SK-N-MC (cell line): ENCODE measurements at regions not wholly inside any gene's neighbourhood (a gene's known extent, or its start where the extent isn't known, plus 50 kb on each side); places are given as distances from the start of the nearest gene placed in this dataset.

Experiments
- DNase-seq: peaks from one replicate; pipeline ENCODE4 v3.0.0-alpha.2; 2011; ENCODE audit warnings: low read depth, low spot score
- H3K27ac ChIP-seq: fragments of 200-600 bp; sonication (generic); 2 replicates; pipeline ENCODE4 v1.5.1; 2016; ENCODE audit warnings: mixed run types
- H3K36me3 ChIP-seq: fragments of 200-600 bp; sonication (generic); 2 replicates; pipeline ENCODE4 v1.6.1; 2017; ENCODE audit warnings: antibody characterized with exemption, low read length, mixed read lengths; ENCODE audit not compliant: insufficient read depth
- H3K4me3 ChIP-seq: fragments of 200-600 bp; sonication (generic); 2 replicates; pipeline ENCODE4 v1.5.1; 2016
- H3K9ac ChIP-seq: fragments of 200-600 bp; sonication (generic); 2 replicates; pipeline ENCODE4 v1.8.0; 2017; ENCODE audit warnings: mixed run types, mixed read lengths; ENCODE audit not compliant: insufficient read length
- H3K9me3 ChIP-seq: fragments of 200-600 bp; sonication (generic); 2 replicates; pipeline ENCODE4 v1.6.1; 2017; ENCODE audit warnings: low read depth, mild to moderate bottlenecking, antibody characterized with exemption, low read length, moderate library complexity, mixed read lengths
- EZH2 ChIP-seq: fragments of 200-600 bp; sonication (generic); IDR thresholded peaks from one replicate; pipeline ENCODE4 v1.6.1; 2017; ENCODE audit warnings: antibody characterized with exemption
- FOXP2 ChIP-seq: optimal IDR thresholded peaks from 2 replicates; pipeline ENCODE3; 2011; ENCODE audit warnings: mild to moderate bottlenecking, moderate library complexity; ENCODE audit not compliant: insufficient read depth; ENCODE audit errors: extremely low read length, control extremely low read depth
- POLR2AphosphoS5 ChIP-seq: IDR thresholded peaks from 2 replicates; pipeline ENCODE4 v1.6.1; 2012; ENCODE audit warnings: mild to moderate bottlenecking, low read depth, low read length, borderline replicate concordance

DNA sequence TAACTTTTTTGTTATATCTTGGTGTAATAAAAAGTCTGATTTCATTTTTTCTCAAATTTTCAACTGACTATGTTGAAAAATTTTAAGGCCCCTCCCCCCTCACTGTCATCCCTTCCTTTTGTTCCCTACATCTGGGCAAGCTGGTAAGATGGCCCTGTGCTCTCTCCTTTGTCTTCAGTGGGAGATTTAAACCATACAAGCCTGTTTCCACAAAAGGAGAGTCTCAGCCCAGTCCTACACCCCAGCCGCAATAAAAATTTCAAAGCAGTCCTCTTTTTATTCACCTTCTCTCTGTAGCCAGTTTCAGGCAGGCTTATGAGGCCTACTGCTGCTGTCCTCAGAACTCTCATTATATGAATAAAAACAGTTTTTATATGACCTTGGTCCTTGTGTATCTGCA is 630.5 kb downstream of the CBLN2 start:
- no peak overlapping the region for H3K9ac ChIP-seq
- no peak for DNase-seq
- no peak overlapping the region for H3K4me3 ChIP-seq
- no peaks in the 10 kb centered on the region for H3K36me3 ChIP-seq
- TF ChIP-seq EZH2 (no peak), POLR2AphosphoS5 (no peak), FOXP2 (no peak)
- H3K27ac ChIP-seq = no peak overlapping the region
- H3K9me3 ChIP-seq = no peaks in the 10 kb centered on the region

DNA sequence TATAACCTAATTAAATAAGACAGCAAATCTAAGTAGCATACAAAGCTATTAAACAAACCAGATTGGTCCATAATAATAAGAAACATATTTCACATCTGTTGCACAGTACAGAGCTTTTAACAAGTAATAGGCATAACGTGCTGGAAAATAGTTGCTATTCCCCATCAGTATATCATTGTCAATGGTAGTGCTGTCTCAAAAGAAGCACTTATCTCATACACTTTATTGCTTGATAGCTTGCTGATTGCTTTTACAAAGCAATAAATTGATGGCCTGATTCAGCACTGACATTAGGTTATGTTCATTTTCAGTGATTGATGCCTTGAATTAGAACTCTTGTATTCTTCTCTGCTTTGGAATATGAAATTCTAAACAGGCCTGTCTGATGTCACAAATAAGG is 641.7 kb downstream of the CBLN2 start:
- Histone ChIP-seq H3K27ac (no peak overlapping the region), H3K4me3 (no peak overlapping the region), H3K9ac (no peak overlapping the region), H3K9me3 (no peaks in the 10 kb centered on the region), H3K36me3 (no peaks in the 10 kb centered on the region)
- no peak for DNase-seq
- TF ChIP-seq EZH2 = no peak
- no peak for TF ChIP-seq POLR2AphosphoS5
- TF ChIP-seq FOXP2 = no peak

DNA sequence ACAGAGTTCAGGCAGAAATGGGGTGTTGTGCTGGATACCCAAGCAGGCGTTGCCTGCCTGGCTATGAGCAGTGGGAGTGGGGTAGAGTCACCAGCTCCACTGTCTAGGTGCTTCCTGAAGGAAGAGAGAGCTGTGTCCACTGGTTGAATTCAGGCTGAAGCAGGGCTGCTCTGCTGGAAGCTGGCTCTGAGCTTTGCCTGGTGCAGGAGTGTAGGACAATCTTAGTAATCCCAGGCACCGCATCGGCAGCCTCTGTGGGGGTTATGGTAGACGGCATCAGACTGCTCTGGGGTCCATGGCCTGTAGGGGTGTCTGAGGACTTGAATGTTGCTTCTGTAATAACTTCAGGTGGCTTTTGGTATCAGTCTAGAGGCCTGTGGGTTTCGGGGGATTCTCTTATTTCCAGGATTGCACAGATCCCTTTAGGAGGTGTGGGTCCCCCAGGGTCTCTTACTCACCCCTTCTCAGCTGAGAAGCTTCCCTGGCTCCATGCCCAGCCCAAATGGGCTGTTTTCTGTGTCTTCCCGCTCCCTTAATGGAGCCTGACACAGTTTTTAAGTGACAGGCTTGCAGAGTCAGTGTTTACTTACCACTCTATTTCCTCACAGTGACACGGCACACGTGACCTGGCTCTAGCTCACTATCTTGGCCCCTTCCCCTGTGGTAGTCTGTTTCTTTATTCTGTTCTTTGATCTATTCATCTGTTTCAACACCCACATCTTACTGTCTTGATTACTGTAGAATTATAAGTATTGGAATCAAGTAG is 644.3 kb downstream of the CBLN2 start:
- no peak for DNase-seq
- Histone ChIP-seq H3K9me3 (no peaks in the 10 kb centered on the region), H3K27ac (no peak overlapping the region), H3K9ac (no peak overlapping the region), H3K4me3 (no peak overlapping the region), H3K36me3 (no peaks in the 10 kb centered on the region)
- TF ChIP-seq FOXP2 (no peak), EZH2 (no peak), POLR2AphosphoS5 (no peak)

DNA sequence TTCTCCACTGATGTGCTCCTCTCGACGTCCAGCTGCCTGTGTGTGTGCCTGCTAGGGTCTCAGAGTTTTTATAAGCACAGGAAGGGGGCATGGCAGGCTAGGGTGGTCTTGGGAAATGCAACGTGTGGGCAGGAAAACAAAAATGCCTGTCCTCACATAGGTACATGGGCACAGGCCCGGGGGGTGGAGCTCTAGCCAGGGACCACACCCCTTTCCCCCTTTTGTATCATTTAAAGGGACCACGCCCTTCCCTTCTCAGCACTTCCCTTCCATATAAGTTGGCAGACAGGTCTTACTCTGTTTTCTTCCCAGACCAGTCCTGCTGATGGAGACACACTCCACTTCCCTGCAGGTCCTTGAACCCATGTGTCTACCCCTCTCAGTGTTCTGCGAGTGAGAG is 645.0 kb downstream of the CBLN2 start:
- Histone ChIP-seq H3K9ac (no peak overlapping the region), H3K9me3 (no peaks in the 10 kb centered on the region), H3K27ac (no peak overlapping the region), H3K36me3 (no peaks in the 10 kb centered on the region), H3K4me3 (no peak overlapping the region)
- TF ChIP-seq FOXP2 (no peak), POLR2AphosphoS5 (no peak), EZH2 (no peak)
- DNase-seq = no peak

DNA sequence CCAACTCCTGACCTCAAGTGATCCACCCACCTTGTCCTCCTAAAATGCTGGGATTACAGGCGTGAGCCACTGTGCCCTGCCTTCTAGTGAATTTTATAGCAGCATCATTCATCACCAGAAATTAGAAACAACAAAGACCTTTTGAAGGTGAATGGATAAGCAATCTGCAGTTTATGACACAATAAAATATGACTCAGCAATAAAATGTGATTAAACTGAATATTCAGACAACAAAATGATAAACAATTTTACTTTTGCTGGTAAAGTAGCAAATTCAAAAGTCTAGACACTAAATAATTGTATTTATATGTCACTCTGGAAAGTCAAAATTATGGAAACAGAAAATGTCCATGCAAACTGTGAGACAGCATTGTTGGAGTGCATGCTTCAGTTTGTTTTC is 656.6 kb downstream of the CBLN2 start:
- no peak overlapping the region for H3K4me3 ChIP-seq
- H3K9ac ChIP-seq = no peak overlapping the region
- TF ChIP-seq EZH2 = no peak
- TF ChIP-seq POLR2AphosphoS5 = no peak
- no peak for TF ChIP-seq FOXP2
- no peaks in the 10 kb centered on the region for H3K36me3 ChIP-seq
- H3K27ac ChIP-seq = no peak overlapping the region
- no peaks in the 10 kb centered on the region for H3K9me3 ChIP-seq
- no peak for DNase-seq

DNA sequence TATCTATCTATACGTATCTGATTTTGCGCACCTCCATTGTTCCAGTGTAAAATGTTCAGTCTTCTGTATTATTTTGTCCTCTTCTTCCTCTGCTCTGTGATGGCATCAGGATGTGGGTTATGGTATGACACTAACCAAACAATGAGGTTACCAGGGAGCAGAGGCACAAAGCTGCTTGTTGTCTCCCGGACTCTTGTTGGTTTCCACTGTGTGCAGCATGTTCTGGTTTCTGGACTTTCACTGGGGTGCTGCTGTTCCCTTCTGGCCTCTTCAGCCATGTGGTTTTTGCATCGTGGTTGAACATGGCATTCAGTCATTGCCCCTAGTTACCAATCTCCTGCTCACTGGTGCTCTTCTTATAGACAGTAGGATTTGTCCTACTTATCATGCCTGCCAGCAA is 665.9 kb downstream of the CBLN2 start:
- no peak for DNase-seq
- no peaks in the 10 kb centered on the region for H3K9me3 ChIP-seq
- H3K27ac ChIP-seq = no peak overlapping the region
- H3K36me3 ChIP-seq = no peaks in the 10 kb centered on the region
- TF ChIP-seq EZH2 (no peak), POLR2AphosphoS5 (no peak), FOXP2 (no peak)
- no peak overlapping the region for H3K9ac ChIP-seq
- H3K4me3 ChIP-seq = no peak overlapping the region

DNA sequence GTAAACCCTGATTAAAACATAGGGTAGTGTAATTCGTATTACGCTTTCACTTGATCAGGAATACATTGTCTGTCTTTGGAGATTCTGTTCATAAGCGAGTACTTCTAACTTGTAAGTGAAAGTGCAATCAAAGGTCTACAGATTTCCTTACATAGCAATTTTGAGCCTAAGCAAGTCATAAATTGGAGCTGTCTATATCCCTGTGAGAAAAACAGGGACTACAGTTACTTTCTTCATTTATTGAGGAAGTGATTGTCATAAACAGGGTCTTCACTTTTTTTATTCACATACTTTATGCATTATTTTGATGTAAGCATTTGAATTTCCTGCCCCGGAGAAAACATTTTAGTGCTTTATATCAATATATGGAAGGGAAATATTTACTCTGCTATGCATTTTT is 670.4 kb downstream of the CBLN2 start:
- H3K36me3 ChIP-seq = no peaks in the 10 kb centered on the region
- no peak overlapping the region for H3K9ac ChIP-seq
- no peak overlapping the region for H3K4me3 ChIP-seq
- H3K27ac ChIP-seq = no peak overlapping the region
- TF ChIP-seq EZH2 = no peak
- TF ChIP-seq POLR2AphosphoS5 = no peak
- TF ChIP-seq FOXP2 = no peak
- H3K9me3 ChIP-seq = no peaks in the 10 kb centered on the region
- no peak for DNase-seq

DNA sequence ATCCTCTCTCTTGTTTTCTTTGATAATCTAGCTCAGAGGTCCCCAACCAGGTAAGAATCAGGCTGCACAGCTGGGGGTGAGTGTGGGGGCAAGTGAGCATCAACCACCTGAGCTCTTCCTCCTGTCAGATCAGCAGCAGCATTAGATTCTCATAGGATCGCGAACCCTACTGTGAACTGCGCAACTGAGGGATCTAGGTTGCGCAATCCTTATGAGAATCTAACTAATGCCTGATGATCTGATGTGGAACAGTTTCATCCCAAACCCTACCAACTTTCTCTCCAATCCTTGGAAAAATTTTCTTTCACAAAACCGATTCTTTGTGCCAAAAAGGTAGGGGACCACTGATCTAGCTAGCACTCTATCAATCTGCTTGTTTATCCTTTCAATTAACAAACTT is 678.3 kb downstream of the CBLN2 start:
- no peaks in the 10 kb centered on the region for H3K9me3 ChIP-seq
- no peak overlapping the region for H3K4me3 ChIP-seq
- H3K27ac ChIP-seq = no peak overlapping the region
- H3K36me3 ChIP-seq = no peaks in the 10 kb centered on the region
- no peak for TF ChIP-seq POLR2AphosphoS5
- TF ChIP-seq EZH2 = no peak
- no peak for TF ChIP-seq FOXP2
- DNase-seq = no peak
- no peak overlapping the region for H3K9ac ChIP-seq

DNA sequence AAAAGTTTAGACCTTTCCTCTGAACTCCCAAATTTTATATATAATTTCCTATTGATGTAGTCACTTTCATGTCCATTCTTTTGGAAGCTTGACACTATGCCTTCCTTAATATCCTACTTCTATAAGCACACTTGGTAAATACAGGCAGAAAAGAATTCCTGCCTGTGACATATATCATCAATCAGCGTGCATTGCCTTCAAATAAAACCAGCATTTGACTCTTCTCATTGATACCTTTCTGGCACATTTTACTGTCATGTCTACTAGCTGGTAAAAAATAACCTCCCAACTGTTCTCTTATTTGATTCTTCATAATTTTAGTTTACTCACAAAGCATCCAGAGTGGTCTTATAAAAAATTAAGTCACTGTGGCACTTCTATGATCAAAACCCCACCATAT is 693.5 kb downstream of the CBLN2 start:
- H3K27ac ChIP-seq = no peak overlapping the region
- H3K9me3 ChIP-seq = no peaks in the 10 kb centered on the region
- no peak overlapping the region for H3K9ac ChIP-seq
- no peak for DNase-seq
- no peak for TF ChIP-seq FOXP2
- no peak for TF ChIP-seq EZH2
- TF ChIP-seq POLR2AphosphoS5 = no peak
- H3K36me3 ChIP-seq = no peaks in the 10 kb centered on the region
- H3K4me3 ChIP-seq = no peak overlapping the region

DNA sequence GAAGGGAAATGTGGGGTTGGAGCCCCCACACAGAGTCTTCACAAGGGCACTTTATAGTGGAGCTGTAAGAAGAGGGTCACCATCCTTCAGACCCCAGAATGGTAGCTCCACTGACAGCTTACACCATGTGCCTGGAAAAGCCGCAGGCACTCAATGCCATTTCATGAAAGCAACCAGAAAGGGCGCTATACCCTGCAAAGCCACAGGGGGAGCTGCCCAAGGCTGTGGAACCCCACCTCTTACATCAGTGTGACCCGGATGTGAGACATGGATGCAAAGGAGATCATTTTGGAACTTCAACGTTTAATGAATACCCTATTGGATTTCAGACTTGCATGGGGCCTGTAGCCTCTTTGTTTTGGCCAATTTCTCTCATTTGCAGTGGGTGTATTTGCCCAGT is 694.7 kb downstream of the CBLN2 start:
- Histone ChIP-seq H3K36me3 (no peaks in the 10 kb centered on the region), H3K9ac (no peak overlapping the region), H3K27ac (no peak overlapping the region), H3K9me3 (no peaks in the 10 kb centered on the region), H3K4me3 (no peak overlapping the region)
- no peak for DNase-seq
- TF ChIP-seq FOXP2 (no peak), POLR2AphosphoS5 (no peak), EZH2 (no peak)
